ENCODE measurements at regions not wholly inside any gene's neighbourhood (a gene's known extent, or its start where the extent isn't known, plus 50 kb on each side); places are given as distances from the start of the nearest gene placed in this dataset.

GRCh38 chr2:7722212-7722910, 805.1 kb downstream of the RNF144A start:
- H3K36me3 ChIP-seq (ENCODE audit: control insufficient read depth, insufficient read depth, low read length): no peaks in the 10 kb centered on the region
- no peak overlapping the region for H3K4me3 ChIP-seq (ENCODE audit: low read length)
- DNase-seq: no peak
- H3K27me3 ChIP-seq (ENCODE audit: control insufficient read depth, insufficient read depth, low read length): no peaks in the 10 kb centered on the region
- 92% methylated on average over 6 of the region's 13 CpGs for WGBS (ENCODE audit: insufficient coverage, low lambda C conversion rate)
- H3K9me3 ChIP-seq (ENCODE audit: control insufficient read depth, low read depth, low read length): no peaks in the 10 kb centered on the region
- H3K27ac ChIP-seq (ENCODE audit: low read length): no peak overlapping the region
- H3K4me1 ChIP-seq (ENCODE audit: control insufficient read depth, insufficient read depth, low read length): no peaks in the 10 kb centered on the region

GRCh38 chr2:7724336-7724735, 807.1 kb downstream of the RNF144A start:
- WGBS (ENCODE audit: insufficient coverage, low lambda C conversion rate): 95% methylated on average over 2 of the region's 5 CpGs

GRCh38 chr2:7725171-7725849, 808.1 kb downstream of the RNF144A start:
- Histone ChIP-seq H3K4me3 (ENCODE audit: low read length) (no peak overlapping the region), H3K27me3 (ENCODE audit: control insufficient read depth, insufficient read depth, low read length) (no peaks in the 10 kb centered on the region), H3K4me1 (ENCODE audit: control insufficient read depth, insufficient read depth, low read length) (no peaks in the 10 kb centered on the region), H3K27ac (ENCODE audit: low read length) (no peak overlapping the region), H3K36me3 (ENCODE audit: control insufficient read depth, insufficient read depth, low read length) (no peaks in the 10 kb centered on the region), H3K9me3 (ENCODE audit: control insufficient read depth, low read depth, low read length) (no peaks in the 10 kb centered on the region)
- 92% methylated on average over 2 of the region's 9 CpGs for WGBS (ENCODE audit: insufficient coverage, low lambda C conversion rate)
- DNase-seq: peak; percentile 2 to 11

More at GRCh38 chr2:7724336-7724735, 807.1 kb downstream of the RNF144A start:
- H3K9me3 ChIP-seq (ENCODE audit: control insufficient read depth, low read depth, low read length): no peaks in the 10 kb centered on the region
- no peaks in the 10 kb centered on the region for H3K4me1 ChIP-seq (ENCODE audit: control insufficient read depth, insufficient read depth, low read length)
- H3K4me3 ChIP-seq (ENCODE audit: low read length): no peak overlapping the region
- no peak overlapping the region for H3K27ac ChIP-seq (ENCODE audit: low read length)
- H3K27me3 ChIP-seq (ENCODE audit: control insufficient read depth, insufficient read depth, low read length): no peaks in the 10 kb centered on the region
- no peaks in the 10 kb centered on the region for H3K36me3 ChIP-seq (ENCODE audit: control insufficient read depth, insufficient read depth, low read length)
- DNase-seq: no peak

- Histone ChIP-seq H3K27ac (ENCODE audit: low read length) (no peak overlapping the region), H3K36me3 (ENCODE audit: control insufficient read depth, insufficient read depth, low read length) (no peaks in the 10 kb centered on the region), H3K27me3 (ENCODE audit: control insufficient read depth, insufficient read depth, low read length) (no peaks in the 10 kb centered on the region), H3K4me3 (ENCODE audit: low read length) (no peak overlapping the region), H3K4me1 (ENCODE audit: control insufficient read depth, insufficient read depth, low read length) (no peaks in the 10 kb centered on the region), H3K9me3 (ENCODE audit: control insufficient read depth, low read depth, low read length) (no peaks in the 10 kb centered on the region)
- no peak for DNase-seq
- 100% methylated on average over 1 of the region's 1 CpG for WGBS (ENCODE audit: insufficient coverage, low lambda C conversion rate)
These were observed 808.6 kb downstream of the RNF144A start for GRCh38 chr2:7725850-7726242.

GRCh38 chr2:7726989-7727388, 809.8 kb downstream of the RNF144A start:
- Histone ChIP-seq H3K27ac (ENCODE audit: low read length) (no peak overlapping the region), H3K27me3 (ENCODE audit: control insufficient read depth, insufficient read depth, low read length) (no peaks in the 10 kb centered on the region), H3K4me1 (ENCODE audit: control insufficient read depth, insufficient read depth, low read length) (no peaks in the 10 kb centered on the region), H3K36me3 (ENCODE audit: control insufficient read depth, insufficient read depth, low read length) (no peaks in the 10 kb centered on the region), H3K9me3 (ENCODE audit: control insufficient read depth, low read depth, low read length) (no peaks in the 10 kb centered on the region), H3K4me3 (ENCODE audit: low read length) (no peak overlapping the region)
- no peak for DNase-seq
- no CpG with 5 or more reads among the region's 3 CpGs for WGBS (ENCODE audit: insufficient coverage, low lambda C conversion rate)

GRCh38 chr2:7728388-7728787, 811.2 kb downstream of the RNF144A start:
- Histone ChIP-seq H3K4me1 (ENCODE audit: control insufficient read depth, insufficient read depth, low read length) (no peaks in the 10 kb centered on the region), H3K36me3 (ENCODE audit: control insufficient read depth, insufficient read depth, low read length) (no peaks in the 10 kb centered on the region), H3K27ac (ENCODE audit: low read length) (no peak overlapping the region), H3K9me3 (ENCODE audit: control insufficient read depth, low read depth, low read length) (no peaks in the 10 kb centered on the region), H3K27me3 (ENCODE audit: control insufficient read depth, insufficient read depth, low read length) (no peaks in the 10 kb centered on the region), H3K4me3 (ENCODE audit: low read length) (no peak overlapping the region)
- DNase-seq: no peak
- WGBS (ENCODE audit: insufficient coverage, low lambda C conversion rate): no CpG with 5 or more reads among the region's 8 CpGs

- no peaks in the 10 kb centered on the region for H3K9me3 ChIP-seq (ENCODE audit: control insufficient read depth, low read depth, low read length)
- H3K27me3 ChIP-seq (ENCODE audit: control insufficient read depth, insufficient read depth, low read length): no peaks in the 10 kb centered on the region
- WGBS (ENCODE audit: insufficient coverage, low lambda C conversion rate): 100% methylated on average over 1 of the region's 5 CpGs
- no peaks in the 10 kb centered on the region for H3K4me1 ChIP-seq (ENCODE audit: control insufficient read depth, insufficient read depth, low read length)
- no peaks in the 10 kb centered on the region for H3K36me3 ChIP-seq (ENCODE audit: control insufficient read depth, insufficient read depth, low read length)
- DNase-seq: no peak
- no peak overlapping the region for H3K27ac ChIP-seq (ENCODE audit: low read length)
- H3K4me3 ChIP-seq (ENCODE audit: low read length): no peak overlapping the region
These were observed 813.2 kb downstream of the RNF144A start for GRCh38 chr2:7730449-7730848.

- Histone ChIP-seq H3K4me3 (ENCODE audit: low read length) (no peak overlapping the region), H3K9me3 (ENCODE audit: control insufficient read depth, low read depth, low read length) (no peaks in the 10 kb centered on the region), H3K36me3 (ENCODE audit: control insufficient read depth, insufficient read depth, low read length) (no peaks in the 10 kb centered on the region), H3K27me3 (ENCODE audit: control insufficient read depth, insufficient read depth, low read length) (no peaks in the 10 kb centered on the region), H3K27ac (ENCODE audit: low read length) (no peak overlapping the region), H3K4me1 (ENCODE audit: control insufficient read depth, insufficient read depth, low read length) (no peaks in the 10 kb centered on the region)
- DNase-seq: no peak
- 87% methylated on average over 3 of the region's 4 CpGs for WGBS (ENCODE audit: insufficient coverage, low lambda C conversion rate)
These were observed 813.8 kb downstream of the RNF144A start for GRCh38 chr2:7730990-7731389.

GRCh38 chr2:7732497-7732896, 815.3 kb downstream of the RNF144A start:
- Histone ChIP-seq H3K27ac (ENCODE audit: low read length) (no peak overlapping the region), H3K4me3 (ENCODE audit: low read length) (no peak overlapping the region), H3K4me1 (ENCODE audit: control insufficient read depth, insufficient read depth, low read length) (no peaks in the 10 kb centered on the region), H3K36me3 (ENCODE audit: control insufficient read depth, insufficient read depth, low read length) (no peaks in the 10 kb centered on the region), H3K9me3 (ENCODE audit: control insufficient read depth, low read depth, low read length) (no peaks in the 10 kb centered on the region), H3K27me3 (ENCODE audit: control insufficient read depth, insufficient read depth, low read length) (no peaks in the 10 kb centered on the region)
- no peak for DNase-seq
- no CpG with 5 or more reads among the region's 5 CpGs for WGBS (ENCODE audit: insufficient coverage, low lambda C conversion rate)

GRCh38 chr2:7736646-7737305, 819.6 kb downstream of the RNF144A start:
- WGBS (ENCODE audit: insufficient coverage, low lambda C conversion rate): no CpG with 5 or more reads among the region's 6 CpGs

More at GRCh38 chr2:7736646-7737305, 819.6 kb downstream of the RNF144A start:
- Histone ChIP-seq H3K4me3 (ENCODE audit: low read length) (no peak overlapping the region), H3K9me3 (ENCODE audit: control insufficient read depth, low read depth, low read length) (no peaks in the 10 kb centered on the region), H3K36me3 (ENCODE audit: control insufficient read depth, insufficient read depth, low read length) (no peaks in the 10 kb centered on the region), H3K27me3 (ENCODE audit: control insufficient read depth, insufficient read depth, low read length) (no peaks in the 10 kb centered on the region), H3K4me1 (ENCODE audit: control insufficient read depth, insufficient read depth, low read length) (no peaks in the 10 kb centered on the region), H3K27ac (ENCODE audit: low read length) (no peak overlapping the region)
- no peak for DNase-seq
